ENCODE measurements at regions not wholly inside any gene's neighbourhood (a gene's known extent, or its start where the extent isn't known, plus 50 kb on each side); places are given as distances from the start of the nearest gene placed in this dataset.

GRCh38 chr6:62716719-62717118 lies 430.7 kb upstream of the KHDRBS2 start:
- H3K27ac ChIP-seq, result no peak overlapping the region
- TF ChIP-seq, protein P1, sequence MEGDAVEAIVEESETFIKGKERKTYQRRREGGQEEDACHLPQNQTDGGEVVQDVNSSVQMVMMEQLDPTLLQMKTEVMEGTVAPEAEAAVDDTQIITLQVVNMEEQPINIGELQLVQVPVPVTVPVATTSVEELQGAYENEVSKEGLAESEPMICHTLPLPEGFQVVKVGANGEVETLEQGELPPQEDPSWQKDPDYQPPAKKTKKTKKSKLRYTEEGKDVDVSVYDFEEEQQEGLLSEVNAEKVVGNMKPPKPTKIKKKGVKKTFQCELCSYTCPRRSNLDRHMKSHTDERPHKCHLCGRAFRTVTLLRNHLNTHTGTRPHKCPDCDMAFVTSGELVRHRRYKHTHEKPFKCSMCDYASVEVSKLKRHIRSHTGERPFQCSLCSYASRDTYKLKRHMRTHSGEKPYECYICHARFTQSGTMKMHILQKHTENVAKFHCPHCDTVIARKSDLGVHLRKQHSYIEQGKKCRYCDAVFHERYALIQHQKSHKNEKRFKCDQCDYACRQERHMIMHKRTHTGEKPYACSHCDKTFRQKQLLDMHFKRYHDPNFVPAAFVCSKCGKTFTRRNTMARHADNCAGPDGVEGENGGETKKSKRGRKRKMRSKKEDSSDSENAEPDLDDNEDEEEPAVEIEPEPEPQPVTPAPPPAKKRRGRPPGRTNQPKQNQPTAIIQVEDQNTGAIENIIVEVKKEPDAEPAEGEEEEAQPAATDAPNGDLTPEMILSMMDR (IDR thresholded peaks at IDR 0.05), result no peak
- no peak for TF ChIP-seq ZFX (IDR thresholded peaks at IDR 0.05; ENCODE audit: borderline replicate concordance)

- TF ChIP-seq, protein P1 (IDR thresholded peaks at IDR 0.05), result no peak
- no peak for TF ChIP-seq ZFX (IDR thresholded peaks at IDR 0.05; ENCODE audit: borderline replicate concordance)
- no peak overlapping the region for H3K27ac ChIP-seq
These were observed 428.1 kb upstream of the KHDRBS2 start for GRCh38 chr6:62714112-62714511.

GRCh38 chr6:62711750-62712149 lies 425.7 kb upstream of the KHDRBS2 start:
- TF ChIP-seq, protein P1 (IDR thresholded peaks at IDR 0.05), result no peak
- no peak for TF ChIP-seq ZFX (IDR thresholded peaks at IDR 0.05; ENCODE audit: borderline replicate concordance)
- no peak overlapping the region for H3K27ac ChIP-seq

DNA sequence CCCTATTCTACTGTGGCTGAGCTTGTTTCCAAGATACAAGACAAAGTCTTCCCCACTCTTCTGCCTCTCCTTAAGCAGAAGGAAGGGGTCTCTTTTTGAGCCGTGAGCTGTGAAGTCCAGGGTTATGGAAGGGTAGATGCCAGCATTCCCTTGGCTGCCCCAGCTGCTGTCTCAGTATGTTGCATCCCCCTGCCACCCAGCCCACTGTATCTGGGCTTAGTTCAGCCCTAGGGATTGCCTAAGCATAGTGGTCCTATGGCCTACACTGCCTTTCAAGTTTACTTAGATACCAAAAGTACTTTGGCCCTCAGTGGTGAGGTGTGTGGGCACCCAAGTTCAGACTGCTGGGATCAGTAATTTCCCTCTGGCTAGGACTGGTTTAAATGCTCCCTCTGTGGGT lies 421.9 kb upstream of the KHDRBS2 start:
- TF ChIP-seq, protein P1 (IDR thresholded peaks at IDR 0.05), result no peak
- no peak for TF ChIP-seq ZFX (IDR thresholded peaks at IDR 0.05; ENCODE audit: borderline replicate concordance)
- no peak overlapping the region for H3K27ac ChIP-seq

DNA sequence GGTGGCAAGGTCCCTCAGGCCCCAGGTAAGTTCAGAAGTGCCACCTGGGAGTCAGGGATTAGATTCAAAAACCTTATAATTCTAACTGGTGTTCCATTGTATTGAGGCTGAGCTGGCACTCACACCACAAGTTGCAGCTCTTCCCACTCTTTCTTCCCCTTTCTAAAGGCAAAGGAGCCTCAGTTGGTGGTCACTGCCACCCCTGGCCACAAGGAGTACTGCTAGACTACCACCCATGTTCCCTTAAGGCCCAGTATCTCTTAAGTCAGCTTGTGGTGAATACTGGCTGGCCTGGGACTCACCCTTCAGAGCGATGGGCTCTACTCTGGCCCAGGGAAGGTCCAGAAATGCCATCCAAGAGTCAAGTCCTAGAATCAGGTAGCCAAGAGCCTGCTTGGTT lies 421.1 kb upstream of the KHDRBS2 start:
- no peak overlapping the region for H3K27ac ChIP-seq
- TF ChIP-seq ZFX (IDR thresholded peaks at IDR 0.05; ENCODE audit: borderline replicate concordance), result no peak
- TF ChIP-seq, protein P1 (IDR thresholded peaks at IDR 0.05), result peak; percentile 30; the same call in 1 of the 2 replicates

- H3K27ac ChIP-seq, result no peak overlapping the region
- TF ChIP-seq ZFX (IDR thresholded peaks at IDR 0.05; ENCODE audit: borderline replicate concordance), result no peak
- TF ChIP-seq, protein P1 (IDR thresholded peaks at IDR 0.05), result no peak
These were observed 397.0 kb upstream of the KHDRBS2 start for GRCh38 chr6:62683063-62683462.

- no peak for TF ChIP-seq ZFX (IDR thresholded peaks at IDR 0.05; ENCODE audit: borderline replicate concordance)
- TF ChIP-seq, protein P1 (IDR thresholded peaks at IDR 0.05), result no peak
- no peak overlapping the region for H3K27ac ChIP-seq
These were observed 395.1 kb upstream of the KHDRBS2 start for GRCh38 chr6:62681108-62681507.

Measured in 22Rv1 (cell line).